SK-N-SH (cell line): ENCODE measurements at regions not wholly inside any gene's neighbourhood (a gene's known extent, or its start where the extent isn't known, plus 50 kb on each side); places are given as distances from the start of the nearest gene placed in this dataset.

ENCODE experiments used
- FOSL2 ChIP-seq: IDR thresholded peaks from 2 replicates; pipeline ENCODE4 v1.4.0; 2012; ENCODE audit warnings: low read depth, mild to moderate bottlenecking, moderate library complexity, borderline replicate concordance
- FOXM1 ChIP-seq: IDR thresholded peaks from 2 replicates; pipeline ENCODE4 v1.4.0; 2012; ENCODE audit warnings: low read depth, mild to moderate bottlenecking
- POLR2AphosphoS5 ChIP-seq: IDR thresholded peaks from 2 replicates; pipeline ENCODE4 v1.6.1; 2012; ENCODE audit warnings: low read depth, low read length
- RCOR1 ChIP-seq: fragments of 150-350 bp; IDR thresholded peaks from 2 replicates; pipeline ENCODE4 v1.6.1; 2017; ENCODE audit warnings: antibody characterized with exemption, low read length
- RFX5 ChIP-seq: IDR thresholded peaks from 2 replicates; pipeline ENCODE4 v1.6.1; 2012; ENCODE audit warnings: mild to moderate bottlenecking, improper control_type of control experiment, low read length
- SIN3A ChIP-seq: IDR thresholded peaks from 2 replicates; pipeline ENCODE4 v1.6.1; 2012; ENCODE audit warnings: low read depth, mild to moderate bottlenecking, low read length, moderate library complexity, borderline replicate concordance
- TF ChIP-seq, protein P1 (sequence below): fragments of 200-600 bp; sonication (generic); IDR thresholded peaks from 2 replicates; pipeline ENCODE4 v1.6.1; 2017; ENCODE audit warnings: antibody characterized with exemption, mild to moderate bottlenecking, moderate library complexity
- TF ChIP-seq, protein P2 (sequence below): IDR thresholded peaks from 2 replicates; pipeline ENCODE4 v1.6.1; 2012; ENCODE audit warnings: mild to moderate bottlenecking, low read depth, low read length, moderate library complexity
- TF ChIP-seq, protein P3 (sequence below): IDR thresholded peaks from 2 replicates; pipeline ENCODE4 v1.4.0; 2012; ENCODE audit warnings: low read depth
- TF ChIP-seq, protein P4 (sequence below): fragments of 150-350 bp; IDR thresholded peaks from 2 replicates; pipeline ENCODE4 v1.6.1; 2017; ENCODE audit warnings: antibody characterized with exemption, low read length, low read depth, borderline replicate concordance
- TF ChIP-seq, protein P5 (sequence below): IDR thresholded peaks from 2 replicates; pipeline ENCODE4; 2012

DNA sequence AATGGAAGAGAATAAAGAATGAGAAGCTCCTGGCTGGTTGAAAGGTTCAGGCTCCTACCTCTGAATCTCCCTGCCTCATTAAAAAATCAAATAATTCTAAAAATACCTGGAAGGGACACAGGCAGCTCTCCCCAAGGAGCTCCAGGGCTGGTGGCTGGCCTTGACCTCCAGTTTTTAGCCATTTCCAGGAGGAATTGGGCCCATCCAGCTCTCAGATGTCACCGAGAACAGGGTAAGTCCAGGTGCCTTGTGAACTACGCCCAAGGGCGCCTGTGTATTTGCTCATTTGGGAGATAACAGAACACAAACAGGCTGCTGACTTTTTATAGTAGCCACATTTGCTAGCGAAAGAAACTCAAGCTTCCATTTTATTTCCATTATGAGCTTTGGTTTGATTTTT, 321.0 kb upstream of the C1orf174 start:
- TF ChIP-seq, protein P1, sequence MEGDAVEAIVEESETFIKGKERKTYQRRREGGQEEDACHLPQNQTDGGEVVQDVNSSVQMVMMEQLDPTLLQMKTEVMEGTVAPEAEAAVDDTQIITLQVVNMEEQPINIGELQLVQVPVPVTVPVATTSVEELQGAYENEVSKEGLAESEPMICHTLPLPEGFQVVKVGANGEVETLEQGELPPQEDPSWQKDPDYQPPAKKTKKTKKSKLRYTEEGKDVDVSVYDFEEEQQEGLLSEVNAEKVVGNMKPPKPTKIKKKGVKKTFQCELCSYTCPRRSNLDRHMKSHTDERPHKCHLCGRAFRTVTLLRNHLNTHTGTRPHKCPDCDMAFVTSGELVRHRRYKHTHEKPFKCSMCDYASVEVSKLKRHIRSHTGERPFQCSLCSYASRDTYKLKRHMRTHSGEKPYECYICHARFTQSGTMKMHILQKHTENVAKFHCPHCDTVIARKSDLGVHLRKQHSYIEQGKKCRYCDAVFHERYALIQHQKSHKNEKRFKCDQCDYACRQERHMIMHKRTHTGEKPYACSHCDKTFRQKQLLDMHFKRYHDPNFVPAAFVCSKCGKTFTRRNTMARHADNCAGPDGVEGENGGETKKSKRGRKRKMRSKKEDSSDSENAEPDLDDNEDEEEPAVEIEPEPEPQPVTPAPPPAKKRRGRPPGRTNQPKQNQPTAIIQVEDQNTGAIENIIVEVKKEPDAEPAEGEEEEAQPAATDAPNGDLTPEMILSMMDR = no peak
- TF ChIP-seq RCOR1 (no peak), FOXM1 (no peak), POLR2AphosphoS5 (no peak), SIN3A (no peak), FOSL2 (no peak), RFX5 (no peak)
- TF ChIP-seq, protein P2, sequence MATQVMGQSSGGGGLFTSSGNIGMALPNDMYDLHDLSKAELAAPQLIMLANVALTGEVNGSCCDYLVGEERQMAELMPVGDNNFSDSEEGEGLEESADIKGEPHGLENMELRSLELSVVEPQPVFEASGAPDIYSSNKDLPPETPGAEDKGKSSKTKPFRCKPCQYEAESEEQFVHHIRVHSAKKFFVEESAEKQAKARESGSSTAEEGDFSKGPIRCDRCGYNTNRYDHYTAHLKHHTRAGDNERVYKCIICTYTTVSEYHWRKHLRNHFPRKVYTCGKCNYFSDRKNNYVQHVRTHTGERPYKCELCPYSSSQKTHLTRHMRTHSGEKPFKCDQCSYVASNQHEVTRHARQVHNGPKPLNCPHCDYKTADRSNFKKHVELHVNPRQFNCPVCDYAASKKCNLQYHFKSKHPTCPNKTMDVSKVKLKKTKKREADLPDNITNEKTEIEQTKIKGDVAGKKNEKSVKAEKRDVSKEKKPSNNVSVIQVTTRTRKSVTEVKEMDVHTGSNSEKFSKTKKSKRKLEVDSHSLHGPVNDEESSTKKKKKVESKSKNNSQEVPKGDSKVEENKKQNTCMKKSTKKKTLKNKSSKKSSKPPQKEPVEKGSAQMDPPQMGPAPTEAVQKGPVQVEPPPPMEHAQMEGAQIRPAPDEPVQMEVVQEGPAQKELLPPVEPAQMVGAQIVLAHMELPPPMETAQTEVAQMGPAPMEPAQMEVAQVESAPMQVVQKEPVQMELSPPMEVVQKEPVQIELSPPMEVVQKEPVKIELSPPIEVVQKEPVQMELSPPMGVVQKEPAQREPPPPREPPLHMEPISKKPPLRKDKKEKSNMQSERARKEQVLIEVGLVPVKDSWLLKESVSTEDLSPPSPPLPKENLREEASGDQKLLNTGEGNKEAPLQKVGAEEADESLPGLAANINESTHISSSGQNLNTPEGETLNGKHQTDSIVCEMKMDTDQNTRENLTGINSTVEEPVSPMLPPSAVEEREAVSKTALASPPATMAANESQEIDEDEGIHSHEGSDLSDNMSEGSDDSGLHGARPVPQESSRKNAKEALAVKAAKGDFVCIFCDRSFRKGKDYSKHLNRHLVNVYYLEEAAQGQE = no peak
- TF ChIP-seq, protein P3, sequence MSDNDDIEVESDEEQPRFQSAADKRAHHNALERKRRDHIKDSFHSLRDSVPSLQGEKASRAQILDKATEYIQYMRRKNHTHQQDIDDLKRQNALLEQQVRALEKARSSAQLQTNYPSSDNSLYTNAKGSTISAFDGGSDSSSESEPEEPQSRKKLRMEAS = no peak
- TF ChIP-seq, protein P4, sequence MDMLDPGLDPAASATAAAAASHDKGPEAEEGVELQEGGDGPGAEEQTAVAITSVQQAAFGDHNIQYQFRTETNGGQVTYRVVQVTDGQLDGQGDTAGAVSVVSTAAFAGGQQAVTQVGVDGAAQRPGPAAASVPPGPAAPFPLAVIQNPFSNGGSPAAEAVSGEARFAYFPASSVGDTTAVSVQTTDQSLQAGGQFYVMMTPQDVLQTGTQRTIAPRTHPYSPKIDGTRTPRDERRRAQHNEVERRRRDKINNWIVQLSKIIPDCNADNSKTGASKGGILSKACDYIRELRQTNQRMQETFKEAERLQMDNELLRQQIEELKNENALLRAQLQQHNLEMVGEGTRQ = no peak
- TF ChIP-seq, protein P5, sequence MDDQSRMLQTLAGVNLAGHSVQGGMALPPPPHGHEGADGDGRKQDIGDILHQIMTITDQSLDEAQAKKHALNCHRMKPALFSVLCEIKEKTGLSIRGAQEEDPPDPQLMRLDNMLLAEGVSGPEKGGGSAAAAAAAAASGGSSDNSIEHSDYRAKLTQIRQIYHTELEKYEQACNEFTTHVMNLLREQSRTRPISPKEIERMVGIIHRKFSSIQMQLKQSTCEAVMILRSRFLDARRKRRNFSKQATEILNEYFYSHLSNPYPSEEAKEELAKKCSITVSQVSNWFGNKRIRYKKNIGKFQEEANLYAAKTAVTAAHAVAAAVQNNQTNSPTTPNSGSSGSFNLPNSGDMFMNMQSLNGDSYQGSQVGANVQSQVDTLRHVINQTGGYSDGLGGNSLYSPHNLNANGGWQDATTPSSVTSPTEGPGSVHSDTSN = no peak
